Heart left ventricle (tissue), 16 donors: ENCODE measurements at regions not wholly inside any gene's neighbourhood (a gene's known extent, or its start where the extent isn't known, plus 50 kb on each side); places are given as distances from the start of the nearest gene placed in this dataset.

Experiments used
- ATAC-seq, 4 donors: fragments of 200-7000 bp; cut with Tn5 transposase; one replicate each; pipeline ENCODE4 v1.9.1; 2020 to 2022; ENCODE audit warnings: moderate library complexity in 4 of 4, mild to moderate bottlenecking in 3 of 4, moderate number of reproducible peaks in 1 of 4
- DNase-seq, 5 donors: peaks; one replicate each; pipeline ENCODE4 v3.0.0-alpha.2; 2020
- H3K27ac ChIP-seq, 12 donors: fragments of 200-600 bp; sonication (generic) in 4 of 12; one replicate each; pipeline versions ENCODE4 v1.5.0 to v1.8.0; 2016 to 2022; ENCODE audit warnings: mild to moderate bottlenecking in 2 of 12
- H3K27me3 ChIP-seq, 9 donors: fragments of 200-600 bp; sonication (generic) in 2 of 9; one replicate each; pipeline versions ENCODE4 v1.5.1 to v1.8.0; 2016 to 2022; ENCODE audit warnings: mild to moderate bottlenecking in 3 of 9
- H3K36me3 ChIP-seq, 9 donors: fragments of 200-600 bp; sonication (generic) in 2 of 9; one replicate each; pipeline versions ENCODE4 v1.5.0 to v1.8.0; 2018 to 2022; ENCODE audit warnings: mild to moderate bottlenecking in 2 of 9
- H3K4me1 ChIP-seq, 12 donors: fragments of 200-600 bp; sonication (generic) in 4 of 12; one replicate each; pipeline versions ENCODE4 v1.5.0 to v1.8.0; 2016 to 2022; ENCODE audit warnings: mild to moderate bottlenecking in 3 of 12
- H3K4me3 ChIP-seq, 12 donors: fragments of 200-600 bp; sonication (generic) in 4 of 12; one replicate each; pipeline versions ENCODE4 v1.5.0 to v1.8.0; 2017 to 2022; ENCODE audit warnings: mild to moderate bottlenecking in 9 of 12, moderate library complexity in 4 of 12
- H3K9me3 ChIP-seq, 12 donors: fragments of 200-600 bp; sonication (generic) in 4 of 12; one replicate each; pipeline versions ENCODE4 v1.5.0 to v1.8.0; 2016 to 2022; ENCODE audit warnings: mild to moderate bottlenecking in 1 of 12
- CTCF ChIP-seq, 12 donors: fragments of 200-600 bp; sonication (generic) in 4 of 12; IDR thresholded peaks; one replicate each; pipeline versions ENCODE4 v1.5.0 to v1.8.0; 2018 to 2022; ENCODE audit warnings: antibody characterized with exemption in 12 of 12, mild to moderate bottlenecking in 5 of 12
- POLR2A ChIP-seq, 2 donors: fragments of 450-650 bp; IDR thresholded peaks; one replicate each; pipeline ENCODE4 v1.6.1; 2017; ENCODE audit warnings: antibody characterized with exemption in 2 of 2, mild to moderate bottlenecking in 2 of 2, moderate library complexity in 2 of 2
- WGBS, 4 donors: extraction: QIAGEN DNeasy Blood & Tissue Kit in 2 of 4; methylation state at CpG; one replicate each; pipeline versions ENCODE4 v1.1.5 to v1.1.7; 2013 to 2018; 5-methylcytosine and 5-hydroxymethylcytosine counted together
- intact Hi-C, 10 donors: fragments of 100-400 bp; cut with DNase I; formaldehyde crosslinking; loops; one replicate each; pipeline versions ENCODE4 v1.11.1 to v1.14.2; 2022
- donor health status: ischemic (EF 13 %, LVEDD 7.1; RV severe dilation, severe dysfunction).
- donor health status: healthy with polysubstance abuse.
- donor health status: DM: no; HTN: yes; CAD: no.
- donor health status: DM: no; HTN: no; CAD: no.
- donor health status: ischemic (EF 25% LVEDD 6.9; RV normal size, moderate dysfunction).
- donor health status: ischemic (EF 25% LVEDD 5.7; RV mildly dilated, moderate dysfunction).
- donor health status: healthy.
- donor health status: DM: yes; HTN: yes; CAD: no.
- donor health status: ischemic (EF 35%, LVEDD 5.7; RV mildly dilated, moderate dysfunction).
- donor health status: nonischemic (EF 11% LVEDD 7.7; RV severe dilation, severe dysfunction).
- donor health status: DM: yes; HTN: yes; CAD: no.
- donor health status: PGD.
- donor health status: ischemic (EF 29% LVEDD 5.4; RV normal size, mild dysfunction).
- donor health status: nonischemic (EF 23%, LVEDD 6.1; RV moderate dilation, normal function).

DNA sequence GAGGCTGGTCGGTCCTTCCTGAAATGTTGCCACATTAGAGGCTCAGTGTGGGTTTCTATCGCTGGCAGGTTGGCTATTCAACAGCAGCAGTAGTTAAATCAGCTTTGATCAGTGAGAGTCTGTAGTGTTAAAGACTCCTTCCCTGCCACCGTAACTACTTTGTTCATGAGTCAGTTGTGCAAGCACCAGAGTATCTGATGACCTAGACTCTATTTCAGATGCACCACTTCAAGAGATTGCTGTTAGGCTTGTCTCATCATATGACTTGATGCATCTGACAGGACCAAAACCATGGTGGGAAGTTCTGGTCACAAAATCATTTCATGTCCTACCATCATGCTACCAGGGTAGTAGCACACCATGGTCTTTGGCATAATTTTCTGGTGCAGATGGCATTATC is 482.7 kb upstream of the MPDZ start:
- TF ChIP-seq CTCF (IDR thresholded peaks at IDR 0.05): no peak
- no peak for TF ChIP-seq POLR2A (IDR thresholded peaks at IDR 0.05)
- no peak for DNase-seq
- intact Hi-C loops: no loop called here
- ATAC-seq: no peak
- Histone ChIP-seq H3K4me3 (no peak overlapping the region), H3K27me3 (no peaks in the 10 kb centered on the region), H3K36me3 (no peaks in the 10 kb centered on the region), H3K27ac (no peak overlapping the region), H3K9me3 (no peaks in the 10 kb centered on the region), H3K4me1 (peaks cover 0 to 6% (median 0%) of the 10 kb centered on the region in 12 donors)
- WGBS, 4 donors: 91 to 95% (median 94%) methylated on average over 3 of the region's 3 CpGs

DNA sequence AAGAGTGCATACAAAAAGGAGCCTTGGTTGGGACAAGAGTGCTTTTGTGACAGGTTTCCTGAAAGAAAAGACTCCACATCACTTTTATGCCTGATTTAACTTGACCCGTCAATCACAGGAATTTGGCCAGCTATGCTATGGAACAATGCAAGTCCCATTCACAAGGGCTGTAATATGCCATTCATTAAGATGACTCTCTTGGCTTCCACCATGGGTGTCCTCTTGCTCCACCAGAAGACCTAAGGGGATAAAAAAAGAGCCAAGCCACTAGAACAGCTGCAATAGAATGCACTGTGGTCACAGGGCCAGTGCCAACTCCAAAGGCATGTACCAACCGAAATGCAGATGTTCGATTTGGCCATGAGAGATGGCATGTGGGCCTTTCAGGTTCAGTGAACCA is 480.1 kb upstream of the MPDZ start:
- 96 to 98% (median 97%) methylated on average over 3 of the region's 3 CpGs for WGBS, 4 donors
- Histone ChIP-seq H3K27me3 (no peaks in the 10 kb centered on the region), H3K4me3 (no peak overlapping the region), H3K9me3 (no peaks in the 10 kb centered on the region), H3K27ac (no peak overlapping the region), H3K36me3 (no peaks in the 10 kb centered on the region), H3K4me1 (peaks cover 0 to 6% (median 0%) of the 10 kb centered on the region in 12 donors)
- ATAC-seq: no peak
- no peak for TF ChIP-seq POLR2A (IDR thresholded peaks at IDR 0.05)
- no peak for TF ChIP-seq CTCF (IDR thresholded peaks at IDR 0.05)
- intact Hi-C loops: no loop called here
- DNase-seq: no peak

DNA sequence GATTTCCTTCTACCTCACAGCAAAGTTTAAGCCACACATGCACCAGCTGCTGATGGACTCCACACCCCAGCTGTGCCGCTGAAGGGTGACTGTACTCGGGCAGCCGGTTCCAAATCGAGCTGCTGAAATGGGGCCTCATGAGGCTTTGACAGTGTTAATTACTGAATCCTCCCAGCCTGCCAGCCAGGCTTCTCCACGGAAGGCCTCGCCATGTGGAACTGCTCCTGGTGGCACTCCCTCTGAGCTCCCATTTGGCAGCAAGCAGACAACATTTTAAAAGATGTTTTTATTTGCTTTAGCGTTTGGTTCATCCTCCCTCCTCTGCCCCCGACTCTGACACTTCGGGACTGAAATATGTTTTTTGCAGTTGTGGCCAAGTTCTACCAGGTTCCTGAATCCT is 479.4 kb upstream of the MPDZ start:
- no peaks in the 10 kb centered on the region for H3K36me3 ChIP-seq
- no peak for TF ChIP-seq POLR2A (IDR thresholded peaks at IDR 0.05)
- no peak for TF ChIP-seq CTCF (IDR thresholded peaks at IDR 0.05)
- no peaks in the 10 kb centered on the region for H3K9me3 ChIP-seq
- peak in 3 of 4 donors; percentile 30 to 83 (median 52) for ATAC-seq
- 78 to 86% (median 83%) methylated on average over 9 of the region's 9 CpGs for WGBS, 4 donors
- intact Hi-C loops: no loop called here
- H3K4me1 ChIP-seq: peaks cover 0 to 6% (median 0%) of the 10 kb centered on the region in 12 donors
- no peak overlapping the region for H3K4me3 ChIP-seq
- no peaks in the 10 kb centered on the region for H3K27me3 ChIP-seq
- peak in 4 of 5 donors; percentile 16 to 66 (median 56) for DNase-seq
- H3K27ac ChIP-seq: no peak overlapping the region

DNA sequence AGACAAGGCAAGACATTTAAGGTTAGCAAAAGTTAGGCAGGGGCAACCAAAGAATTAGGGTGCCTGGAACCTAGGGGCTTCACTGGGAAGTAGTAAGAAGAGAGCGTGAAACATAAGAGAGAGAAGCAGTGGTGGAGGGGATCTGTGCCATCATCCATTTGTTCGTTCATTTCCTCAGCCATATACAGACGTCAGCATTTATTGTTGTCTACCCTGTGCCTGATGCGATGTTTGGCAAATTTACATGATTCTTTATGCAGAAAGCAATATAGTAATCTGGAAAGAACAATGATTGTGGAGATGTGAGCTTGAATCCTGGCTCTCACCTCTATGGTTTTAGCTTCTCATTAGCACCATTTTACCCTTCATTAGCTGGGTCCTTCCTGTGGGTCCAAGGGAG is 477.5 kb upstream of the MPDZ start:
- H3K27me3 ChIP-seq: no peaks in the 10 kb centered on the region
- DNase-seq (no peak), ATAC-seq (no peak)
- no peak overlapping the region for H3K4me3 ChIP-seq
- TF ChIP-seq POLR2A (IDR thresholded peaks at IDR 0.05) (no peak), CTCF (IDR thresholded peaks at IDR 0.05) (no peak)
- no peak overlapping the region for H3K27ac ChIP-seq
- WGBS, 4 donors: 89 to 96% (median 94%) methylated on average over 4 of the region's 4 CpGs
- intact Hi-C loops: no loop called here
- no peaks in the 10 kb centered on the region for H3K36me3 ChIP-seq
- peaks cover 0 to 6% (median 0%) of the 10 kb centered on the region in 12 donors for H3K4me1 ChIP-seq
- no peaks in the 10 kb centered on the region for H3K9me3 ChIP-seq
